Stimulated activated CD8-positive, alpha-beta memory T cell treated with anti-CD3 and anti-CD28 coated beads, Interleukin-15, amount 100 ng/mL, for 4 hours (primary cell): ENCODE measurements at regions not wholly inside any gene's neighbourhood (a gene's known extent, or its start where the extent isn't known, plus 50 kb on each side); places are given as distances from the start of the nearest gene placed in this dataset.
"Not testable (repeated sequence)": the region's sequence is repeated elsewhere in the genome, so short reads cannot be mapped to it uniquely, and the experiment has no call there.

Experiments used
- DNase-seq, 2 donors: peaks; one replicate each; pipeline ENCODE4 v3.0.0-alpha.2; 2020; ENCODE audit warnings: low read depth in 2 of 2

DNA sequence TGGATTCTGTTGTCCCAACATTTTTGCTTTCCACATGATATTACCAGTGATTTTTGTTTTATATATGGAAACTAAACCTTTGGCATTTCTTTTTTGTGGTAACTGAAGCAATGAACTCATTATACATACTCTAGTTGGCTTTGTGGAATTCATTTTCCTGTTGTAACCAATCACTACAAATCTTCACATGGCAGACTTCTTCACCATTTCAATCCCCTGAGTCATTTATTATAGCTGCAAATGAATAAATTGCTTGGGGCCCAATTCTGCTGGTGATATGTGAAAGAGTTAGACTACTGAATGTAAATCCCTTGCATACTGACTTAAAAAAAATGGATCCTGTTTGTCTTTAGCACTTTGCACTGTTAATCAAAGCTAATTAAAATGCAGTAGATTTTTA lies 1709.6 kb upstream of the WWC1 start:
- DNase-seq = no peak

DNA sequence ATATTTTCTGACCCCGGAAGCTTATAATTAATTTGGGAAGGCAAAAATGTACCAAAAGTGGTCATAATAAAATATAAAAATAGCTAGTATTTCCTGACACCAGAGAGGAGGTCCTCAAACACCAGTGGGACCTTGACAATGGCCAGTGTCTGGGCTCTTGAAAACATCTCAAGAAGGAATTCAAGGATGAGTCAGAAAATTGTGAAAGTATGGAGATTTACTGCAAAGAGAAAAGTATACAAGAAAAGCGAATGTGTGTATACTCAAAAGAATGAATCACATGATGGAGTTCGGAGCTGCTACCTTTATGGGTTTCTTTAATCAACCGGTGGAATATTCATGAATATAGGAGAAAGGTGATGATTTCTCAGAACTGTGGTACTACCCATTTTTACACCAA lies 1709.0 kb upstream of the WWC1 start:
- no peak for DNase-seq

DNA sequence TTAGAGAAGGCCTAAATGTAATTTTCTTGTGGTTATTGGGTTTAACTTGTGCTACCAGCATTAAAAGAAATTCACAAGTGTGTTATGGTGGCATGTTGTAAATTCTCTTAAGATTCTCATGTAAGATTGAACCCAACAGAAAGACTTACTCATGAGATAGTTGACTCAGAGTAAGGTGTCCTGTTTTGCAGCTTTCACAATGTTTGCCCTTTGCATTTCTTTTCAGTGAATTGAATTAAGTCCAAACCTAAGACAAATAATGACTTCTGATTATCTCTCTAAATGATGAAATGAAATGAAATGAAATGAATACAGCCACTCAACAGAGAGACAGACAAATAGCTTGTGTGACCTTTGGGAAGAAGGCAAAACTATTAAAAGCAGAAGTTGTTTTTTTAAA lies 1696.9 kb upstream of the WWC1 start:
- DNase-seq = no peak

DNA sequence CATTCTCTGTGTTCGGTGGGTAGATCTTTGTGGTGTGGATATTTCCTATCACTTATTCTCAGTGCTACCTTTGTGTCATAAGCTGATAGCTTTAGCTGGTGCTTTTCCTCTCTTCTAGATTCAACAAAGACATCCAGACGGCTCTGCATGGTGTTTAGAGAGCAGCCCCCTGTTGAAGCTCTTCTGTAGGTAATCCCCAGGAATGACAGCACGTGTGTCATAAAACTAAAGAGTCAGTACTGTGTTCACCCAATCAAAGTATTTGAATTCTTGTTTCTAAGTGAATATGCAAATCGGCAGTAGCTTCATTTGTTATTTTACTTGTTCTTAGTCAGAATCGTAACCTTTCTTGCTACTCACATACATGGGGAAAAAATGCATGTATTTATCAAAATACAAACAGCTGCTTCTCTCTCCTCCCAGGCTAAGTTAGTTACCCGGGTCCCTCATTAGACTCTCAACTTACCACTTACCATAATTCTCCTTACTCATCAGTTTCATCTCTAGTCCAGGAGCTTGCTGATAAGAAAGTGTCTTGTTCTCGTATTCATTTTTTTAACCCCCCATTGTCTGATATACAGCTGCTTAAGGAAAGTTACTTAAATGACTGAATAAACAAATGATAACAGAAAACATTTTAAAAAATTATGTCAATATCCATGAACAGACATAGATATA lies 1696.0 kb upstream of the WWC1 start:
- no peak for DNase-seq

DNA sequence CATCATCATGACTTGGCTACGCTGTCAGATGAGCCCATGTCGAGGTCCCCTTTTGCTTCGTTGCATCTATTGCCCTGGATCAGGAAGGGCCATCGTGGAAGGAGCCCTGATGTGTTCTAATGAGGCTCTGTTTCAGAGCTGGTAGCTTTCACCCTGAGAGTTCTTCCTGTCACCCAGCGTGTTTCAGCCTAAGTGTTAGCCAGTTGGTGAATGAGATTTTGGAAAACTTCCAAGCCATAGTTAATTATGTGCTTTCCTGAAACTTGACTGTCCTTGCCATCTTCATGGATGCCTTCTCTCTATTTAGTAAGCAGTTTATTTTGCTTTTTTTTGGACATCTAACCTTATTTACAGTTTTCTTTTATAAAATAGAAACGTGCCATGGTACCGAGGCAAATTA lies 1695.4 kb upstream of the WWC1 start:
- no peak for DNase-seq

DNA sequence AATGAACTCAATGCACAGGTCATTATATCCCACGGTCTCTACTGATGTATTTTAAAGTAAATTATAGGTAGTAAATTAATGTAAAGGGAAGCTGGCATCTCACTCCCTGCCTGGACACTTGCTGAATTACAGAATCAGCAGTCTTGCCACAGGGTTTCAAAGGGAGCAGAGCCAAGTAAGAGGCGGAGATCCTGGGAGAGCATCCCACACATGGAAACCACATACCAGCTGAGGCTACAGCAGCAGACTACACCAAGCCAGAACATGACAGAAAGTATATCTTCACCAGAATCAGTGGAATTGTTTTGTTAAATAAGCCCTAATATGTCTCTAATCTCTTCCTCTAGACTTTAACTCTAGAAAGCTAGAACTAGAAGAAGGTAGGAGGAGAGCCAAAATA lies 1689.2 kb upstream of the WWC1 start:
- no peak for DNase-seq

DNA sequence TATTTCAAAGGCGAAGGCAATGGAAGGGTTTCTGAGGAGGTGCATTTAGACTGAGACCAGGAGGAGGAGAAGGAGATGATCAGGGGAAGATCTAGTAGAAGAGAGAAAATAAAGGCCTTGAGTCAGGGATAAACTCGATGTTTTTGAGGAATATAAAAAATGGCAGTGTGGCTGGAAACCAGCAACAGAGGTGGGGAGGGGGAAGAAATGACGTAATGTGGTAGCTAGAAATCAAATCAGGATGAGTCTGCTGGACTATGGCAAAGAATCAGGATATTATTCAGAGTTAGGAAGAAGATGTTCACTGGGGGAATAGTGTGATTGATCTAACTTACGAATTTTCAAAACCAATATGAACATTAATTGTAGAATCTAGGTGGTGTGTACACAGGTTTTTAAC lies 1673.9 kb upstream of the WWC1 start:
- DNase-seq = no peak

DNA sequence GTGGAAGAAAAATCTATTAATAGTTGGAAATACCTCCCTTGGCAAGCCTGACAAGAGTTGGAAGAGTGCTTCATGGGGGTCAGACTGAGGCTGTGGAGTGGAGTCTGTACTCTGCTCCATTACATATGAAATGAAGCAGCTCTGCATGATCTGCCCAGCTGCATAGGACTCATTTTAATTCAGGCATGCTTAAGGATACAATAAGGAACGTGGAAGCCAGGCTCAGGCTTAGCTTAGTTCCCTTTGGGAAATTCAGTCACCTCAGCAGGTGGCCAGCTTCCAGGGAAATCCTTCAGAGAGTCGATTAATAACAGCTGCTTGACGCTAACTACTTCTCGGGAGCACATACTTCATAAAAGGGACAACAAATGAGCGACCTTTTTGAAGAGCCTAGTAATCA lies 1672.9 kb upstream of the WWC1 start:
- no peak for DNase-seq

DNA sequence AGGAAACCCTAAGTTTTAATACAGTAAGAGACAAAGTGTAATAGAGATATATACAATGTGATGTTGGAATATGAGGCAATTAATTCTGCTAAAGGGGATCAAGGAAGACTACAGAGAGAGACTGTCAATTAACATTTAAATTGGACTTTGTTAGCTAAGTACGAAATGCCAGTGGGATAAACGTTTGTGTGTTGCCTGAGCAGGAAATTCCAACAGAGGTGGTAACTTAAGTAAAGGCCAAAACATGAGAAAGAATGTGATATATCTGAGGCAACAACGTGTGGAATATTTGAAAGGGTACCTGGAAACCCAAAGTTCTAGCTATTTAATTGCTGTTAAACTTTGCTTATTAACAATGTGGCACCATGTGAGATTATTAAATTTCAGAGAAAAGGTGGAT lies 1666.9 kb upstream of the WWC1 start:
- no peak for DNase-seq

DNA sequence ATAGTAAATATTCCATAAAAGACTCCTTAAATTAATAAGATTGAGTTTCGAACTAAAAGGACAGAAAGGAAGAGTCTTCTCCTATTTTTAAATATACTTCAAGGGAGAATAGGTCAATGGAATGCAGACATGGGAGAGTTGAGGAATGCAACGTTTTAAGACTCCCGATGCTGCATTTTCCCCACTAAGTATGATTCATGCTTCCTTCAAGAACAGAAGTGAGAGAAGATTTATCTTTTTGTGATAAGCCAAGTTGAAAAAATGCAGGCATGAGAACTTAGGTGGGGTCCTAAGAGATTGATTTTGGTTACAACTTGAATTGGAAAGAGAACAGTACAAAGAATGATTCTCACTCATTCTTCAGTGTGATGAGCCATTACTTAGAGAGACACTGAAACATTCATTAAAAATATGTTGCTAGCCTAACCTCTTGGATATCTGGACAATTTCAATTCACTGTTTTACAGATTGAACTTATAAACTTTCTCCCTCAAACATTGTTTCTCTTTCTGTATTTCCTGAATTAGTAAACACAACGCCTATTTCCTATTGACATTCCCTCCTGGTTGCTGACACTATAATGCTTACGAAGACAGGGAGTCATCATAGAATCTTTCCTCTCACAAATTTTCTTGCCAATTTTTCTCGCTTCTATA lies 1666.1 kb upstream of the WWC1 start:
- DNase-seq = no peak

DNA sequence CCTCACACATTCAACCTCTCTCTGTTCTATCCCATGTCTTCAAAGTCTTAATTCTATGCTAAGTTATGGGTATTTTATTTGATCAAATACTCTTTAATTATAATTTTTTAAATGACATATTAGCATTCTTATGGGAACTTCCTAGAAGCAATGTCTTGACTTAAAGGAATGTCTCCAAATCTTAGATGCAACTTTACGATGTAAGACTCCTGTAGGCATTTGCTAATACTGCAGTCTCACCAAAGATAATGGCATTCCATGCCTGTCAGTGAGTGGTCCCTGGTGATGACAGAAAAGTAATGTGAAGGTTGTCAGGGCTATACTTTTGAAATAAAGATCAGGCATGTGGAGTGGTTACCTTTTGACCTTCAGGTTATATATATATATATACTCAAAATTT lies 1654.2 kb upstream of the WWC1 start:
- no peak for DNase-seq

DNA sequence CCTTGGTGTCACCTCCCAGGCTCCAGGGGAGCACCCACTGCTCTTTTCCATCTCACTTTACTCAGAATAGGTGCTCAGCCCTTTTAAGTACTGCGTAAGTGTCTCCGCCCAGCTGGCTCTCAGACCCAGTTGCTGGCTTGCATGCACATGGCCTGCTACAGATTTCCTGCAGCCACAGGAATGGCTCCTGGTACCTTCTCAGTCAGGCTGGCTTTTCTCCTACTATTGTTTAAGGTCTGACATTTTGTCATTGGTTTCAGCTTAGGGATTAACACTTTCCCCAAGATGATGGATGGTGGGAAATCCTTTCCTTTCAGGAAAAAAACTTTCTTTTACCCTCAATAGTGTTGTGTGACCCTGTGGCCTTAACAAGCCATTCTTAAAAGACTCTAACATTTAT lies 1652.3 kb upstream of the WWC1 start:
- DNase-seq = no peak

DNA sequence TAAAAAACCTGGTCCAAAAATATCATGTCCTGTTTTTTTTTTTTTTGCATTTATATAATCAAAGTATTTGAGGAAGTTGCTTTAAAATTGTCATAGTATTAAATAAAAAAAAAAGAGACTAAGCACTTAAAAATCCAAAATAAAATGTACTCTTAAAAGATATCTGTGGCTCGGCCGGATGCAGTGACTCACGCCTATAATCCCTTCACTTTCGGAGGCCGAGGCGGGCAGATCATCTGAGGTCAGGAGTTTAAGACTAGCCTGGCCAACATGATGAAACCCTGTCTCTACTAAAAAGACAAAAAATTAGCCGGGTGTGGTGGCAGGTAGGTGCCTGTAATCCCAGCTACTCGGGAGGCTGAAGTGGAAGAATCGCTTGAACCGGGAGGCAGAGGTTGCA lies 1651.3 kb upstream of the WWC1 start:
- DNase-seq = not testable (repeated sequence)

DNA sequence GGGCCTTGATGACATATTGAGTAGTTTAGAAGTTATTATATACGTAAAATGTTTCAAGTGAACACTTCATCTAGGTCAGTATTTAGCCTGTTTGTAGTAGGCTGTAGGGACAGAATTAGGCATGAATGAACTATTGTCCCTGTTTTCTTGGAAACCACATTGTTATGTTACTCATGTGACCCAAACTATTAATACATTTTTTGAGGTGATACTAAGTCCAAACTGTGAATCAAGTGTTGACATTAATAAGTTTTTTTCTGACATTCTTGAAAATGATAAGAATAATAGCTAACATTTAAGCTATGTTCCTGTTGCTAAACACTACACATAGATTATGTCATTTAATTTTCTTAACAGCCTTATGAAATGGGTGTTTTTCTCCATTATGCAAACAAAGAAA lies 1642.7 kb upstream of the WWC1 start:
- DNase-seq = no peak

DNA sequence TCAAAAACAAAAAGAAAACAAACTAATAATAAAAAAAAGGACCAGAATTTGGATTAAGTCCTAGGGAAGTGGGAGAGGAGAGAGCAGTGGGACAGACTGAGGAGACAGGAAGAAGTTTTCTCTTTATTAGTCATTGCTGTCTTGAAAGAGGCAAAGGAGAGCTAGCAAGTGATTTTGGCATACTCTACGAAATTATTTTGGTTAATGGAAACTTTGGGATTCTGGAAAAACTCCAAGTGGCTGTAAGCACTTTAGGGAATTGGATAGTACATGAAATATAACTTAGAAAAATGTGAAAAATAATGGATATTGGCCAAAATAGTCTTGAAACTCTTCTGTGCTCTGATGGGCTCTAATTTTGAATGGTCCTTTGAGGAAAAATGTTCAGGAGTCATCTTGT lies 1641.8 kb upstream of the WWC1 start:
- DNase-seq = no peak

DNA sequence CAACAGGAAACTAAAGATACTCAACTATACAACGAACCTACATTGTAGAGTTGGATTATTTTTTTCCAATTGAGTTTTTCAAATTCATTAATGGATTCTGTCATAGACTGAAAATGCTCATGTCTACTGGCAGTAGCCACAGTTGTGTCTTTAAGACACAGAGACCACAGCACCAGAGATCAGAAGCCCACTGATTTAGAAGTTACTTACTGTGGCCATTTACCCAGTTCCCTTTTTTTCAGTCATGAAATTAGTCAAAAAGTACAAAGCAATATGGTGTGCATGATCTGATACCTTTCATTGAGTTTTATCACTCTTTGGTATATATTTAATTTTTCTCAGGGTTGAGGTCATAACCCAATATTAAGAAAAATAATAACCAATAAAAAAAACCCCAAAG lies 1640.2 kb upstream of the WWC1 start:
- no peak for DNase-seq

DNA sequence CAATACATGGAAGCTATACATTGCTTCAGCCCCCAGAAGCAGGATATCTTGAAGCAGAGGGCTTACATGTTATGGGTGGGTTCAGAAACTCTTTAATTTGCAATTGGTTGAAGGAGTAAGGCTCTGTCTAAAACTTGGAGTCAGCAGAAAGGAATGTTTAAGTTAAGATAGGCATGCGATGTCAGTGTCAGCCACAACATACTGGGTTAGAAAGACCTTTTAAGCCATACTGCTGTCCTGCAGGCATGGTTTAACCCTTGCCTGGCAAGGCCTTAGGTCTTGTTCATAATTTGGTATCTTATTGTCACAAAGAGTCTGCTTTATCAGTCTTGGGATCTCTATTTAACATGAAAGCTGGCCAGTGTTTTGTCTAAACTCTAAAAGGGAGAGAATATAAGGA lies 1619.6 kb upstream of the WWC1 start:
- no peak for DNase-seq

DNA sequence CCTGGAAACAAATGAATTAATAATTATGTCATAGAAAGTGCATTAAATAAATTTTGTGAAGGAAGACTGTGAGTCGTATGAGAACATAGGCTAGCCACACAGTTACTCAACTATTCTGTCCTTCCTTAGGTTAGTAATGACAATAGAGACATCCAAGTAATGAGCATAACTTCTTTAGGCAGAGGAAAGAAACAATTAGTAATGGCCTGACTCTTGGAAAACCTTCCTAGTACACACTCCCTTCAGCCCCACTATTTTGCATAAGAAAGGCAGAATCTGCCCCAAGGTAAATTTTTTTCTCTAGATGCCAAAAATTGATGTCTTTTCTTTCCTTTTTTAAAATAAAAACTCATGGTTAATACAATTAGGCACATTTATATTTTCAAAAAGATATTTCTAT lies 1619.0 kb upstream of the WWC1 start:
- DNase-seq = no peak

DNA sequence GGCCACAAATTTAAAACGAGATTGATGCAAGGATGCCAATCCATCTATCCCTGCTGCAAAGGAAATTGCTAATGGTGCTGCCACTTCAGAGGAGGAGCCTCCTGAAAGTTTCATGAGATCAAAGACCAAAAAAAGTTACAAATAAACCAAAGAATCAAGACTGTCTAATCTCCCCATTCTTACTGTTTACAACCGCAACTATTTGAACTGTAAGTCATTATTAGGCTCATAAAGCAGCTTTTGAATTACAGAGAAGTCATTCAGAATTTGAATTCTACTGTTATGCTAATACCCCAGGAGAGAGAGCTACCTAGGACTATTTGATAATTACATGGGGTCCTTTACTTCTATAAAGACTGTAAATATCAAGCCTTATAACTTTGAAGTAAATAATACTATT lies 1613.6 kb upstream of the WWC1 start:
- DNase-seq = no peak

DNA sequence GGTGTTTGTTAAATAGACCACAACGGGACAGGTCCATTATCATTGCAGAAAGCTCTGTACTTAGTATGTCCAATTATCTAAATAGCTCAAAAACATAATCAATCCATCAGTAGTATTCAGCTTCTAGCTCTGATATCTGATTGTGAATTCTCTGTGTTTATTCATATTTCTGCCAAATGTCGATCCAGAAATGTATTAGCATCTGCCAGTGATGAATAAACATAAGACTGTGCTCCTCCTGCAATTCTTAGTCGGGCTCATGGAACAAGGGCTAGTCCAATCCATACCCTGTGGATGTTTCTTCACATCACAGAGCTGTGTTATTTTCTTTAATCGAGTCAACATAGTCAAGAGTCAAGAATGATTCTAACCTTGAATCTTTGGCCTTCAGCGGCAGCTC lies 1612.1 kb upstream of the WWC1 start:
- no peak for DNase-seq

DNA sequence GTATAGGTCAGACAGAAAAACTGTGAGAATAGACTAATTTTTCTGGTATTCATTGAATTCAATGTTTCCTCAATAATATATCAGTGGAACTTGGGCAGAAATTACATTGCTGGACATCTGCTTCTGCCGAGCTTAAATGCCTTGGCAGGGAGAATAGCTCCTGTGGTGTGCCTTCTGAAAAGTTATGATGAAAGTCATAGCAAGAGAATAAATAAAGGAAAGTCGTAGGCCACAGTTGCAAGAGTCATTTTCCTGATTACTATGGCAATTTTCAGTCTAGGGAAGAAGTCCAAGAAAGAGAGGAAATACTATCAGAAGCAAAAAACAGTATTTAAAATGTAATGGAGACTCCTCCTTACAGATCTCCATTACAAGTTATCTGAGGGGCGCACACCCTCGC lies 1596.1 kb upstream of the WWC1 start:
- DNase-seq = no peak

DNA sequence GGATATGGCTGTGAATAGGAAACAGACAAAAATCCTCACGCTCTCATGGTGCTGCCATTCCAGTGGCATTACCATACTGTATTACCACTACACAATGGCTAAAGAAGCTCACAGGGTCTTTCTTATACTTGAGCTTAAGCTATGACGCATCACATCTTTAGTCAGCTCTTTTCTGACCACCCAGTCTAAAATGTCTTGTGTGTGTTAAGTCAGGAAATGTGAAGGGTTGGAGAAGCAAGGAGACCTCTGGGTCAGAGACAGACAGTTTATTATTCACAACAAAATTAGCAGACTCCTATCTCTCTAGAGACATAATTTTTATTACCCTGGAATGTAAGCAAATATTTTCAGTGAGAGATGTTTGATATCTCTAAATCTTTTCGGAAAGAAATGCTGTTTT lies 1583.2 kb upstream of the WWC1 start:
- DNase-seq = no peak

DNA sequence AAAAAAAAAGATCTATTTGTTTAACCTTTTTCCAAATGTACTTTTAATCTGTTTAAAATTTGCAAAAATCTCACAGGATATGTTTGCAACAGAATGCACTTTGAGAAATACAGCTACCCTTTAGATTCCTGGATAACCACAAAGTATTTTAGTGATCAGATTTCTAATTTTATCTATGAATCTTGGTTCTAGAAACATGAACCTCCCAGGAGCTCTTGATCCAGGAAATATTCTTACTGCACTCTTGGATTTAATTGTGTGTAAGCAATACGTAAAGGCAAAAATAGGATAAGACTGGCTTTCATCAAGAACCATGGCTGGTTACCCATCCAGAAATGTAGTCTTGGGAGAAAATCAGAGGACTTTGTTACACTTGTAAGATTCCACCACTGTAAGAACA lies 1581.8 kb upstream of the WWC1 start:
- no peak for DNase-seq

DNA sequence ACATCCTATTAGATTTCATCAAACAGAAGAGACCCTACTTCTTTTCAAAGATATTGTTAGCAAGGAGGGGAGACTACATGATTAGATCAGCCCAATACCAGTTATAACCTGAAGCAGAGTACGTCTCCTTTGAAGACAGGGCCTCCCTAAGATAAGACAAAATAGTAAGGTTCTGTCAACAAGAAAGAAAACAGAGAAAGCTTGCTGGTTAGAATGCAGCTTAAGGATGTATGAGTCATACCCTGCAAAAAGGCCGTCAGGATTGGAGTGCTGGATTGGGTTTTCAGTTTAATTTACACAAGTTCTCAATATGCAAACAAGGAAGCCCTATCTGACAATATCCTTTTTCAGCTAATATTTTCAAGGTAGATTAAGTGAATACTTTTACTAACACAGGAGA lies 1581.2 kb upstream of the WWC1 start:
- no peak for DNase-seq
